HG03045 (cell line): ENCODE measurements at regions not wholly inside any gene's neighbourhood (a gene's known extent, or its start where the extent isn't known, plus 50 kb on each side); places are given as distances from the start of the nearest gene placed in this dataset.
"Not testable (repeated sequence)": the region's sequence is repeated elsewhere in the genome, so short reads cannot be mapped to it uniquely, and the experiment has no call there.

Source experiments
- ATAC-seq: cut with Tn5 transposase; IDR thresholded peaks from one replicate; pipeline ENCODE4 v1.9.1; 2021; ENCODE audit warnings: mild to moderate bottlenecking, moderate library complexity; ENCODE audit not compliant: unreplicated experiment

DNA sequence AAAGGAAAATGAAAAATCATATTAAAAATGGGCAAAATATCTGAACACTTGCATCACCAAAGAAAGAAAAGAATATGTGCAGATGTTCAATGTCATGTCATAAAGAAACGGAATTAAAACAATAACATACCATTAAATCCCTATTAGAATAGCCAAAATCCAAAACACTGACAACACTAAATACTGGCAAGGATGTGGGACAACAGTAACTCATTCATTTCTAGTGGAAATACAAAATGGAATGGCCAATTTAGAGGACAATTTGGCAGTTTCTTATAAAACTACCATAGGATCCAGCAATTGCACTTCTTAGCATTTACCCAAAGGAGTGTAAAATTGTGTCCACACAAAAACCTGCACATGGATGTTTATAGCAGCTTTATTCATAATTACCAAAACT, 542.5 kb upstream of the UBE2E2 start:
- no peak for ATAC-seq

DNA sequence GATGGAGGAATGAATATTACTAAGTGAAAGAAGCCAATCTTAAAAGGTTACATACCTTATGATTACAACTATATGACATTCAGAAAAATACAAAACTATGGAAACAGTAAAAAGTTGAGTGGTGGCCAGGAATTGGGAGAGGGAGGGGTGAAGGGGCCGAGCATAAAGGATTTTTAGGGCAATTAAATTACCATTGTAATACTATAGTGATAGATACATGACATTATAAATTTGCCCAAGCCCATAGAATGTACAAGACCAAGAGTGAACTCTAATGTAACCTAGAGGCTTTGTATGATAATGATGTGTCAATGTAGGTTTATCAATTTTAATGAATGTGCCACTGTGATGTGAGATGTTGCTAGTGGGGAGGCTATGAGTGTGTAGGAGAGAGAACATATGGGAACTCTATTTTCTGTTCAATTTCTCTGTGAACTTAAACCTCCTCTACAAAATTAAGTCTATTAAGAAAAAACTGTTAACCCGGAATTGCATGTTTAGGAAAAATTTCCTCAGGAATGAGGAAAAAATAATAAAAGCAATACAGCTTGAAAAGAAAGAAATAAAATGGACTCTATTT, 541.9 kb upstream of the UBE2E2 start:
- ATAC-seq, result no peak

DNA sequence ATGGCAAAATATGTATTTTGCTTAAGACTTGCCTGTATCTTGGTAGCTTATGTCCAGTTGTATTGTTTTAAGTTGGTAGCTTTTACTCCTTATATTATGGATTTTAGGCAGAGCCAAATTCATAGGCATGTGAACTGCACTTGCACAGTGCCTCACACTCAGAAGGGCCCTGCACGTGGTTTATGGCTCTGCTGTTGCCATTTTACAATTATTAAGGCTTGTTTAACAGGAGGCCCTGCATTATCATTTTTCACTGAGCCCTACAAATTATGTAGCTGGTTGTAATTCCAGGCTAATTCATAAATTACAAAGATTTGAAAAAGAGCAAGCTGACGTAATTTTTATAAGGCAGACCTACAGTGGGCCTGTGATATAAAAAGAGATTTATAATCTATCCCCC, 537.6 kb upstream of the UBE2E2 start:
- ATAC-seq, result no peak

DNA sequence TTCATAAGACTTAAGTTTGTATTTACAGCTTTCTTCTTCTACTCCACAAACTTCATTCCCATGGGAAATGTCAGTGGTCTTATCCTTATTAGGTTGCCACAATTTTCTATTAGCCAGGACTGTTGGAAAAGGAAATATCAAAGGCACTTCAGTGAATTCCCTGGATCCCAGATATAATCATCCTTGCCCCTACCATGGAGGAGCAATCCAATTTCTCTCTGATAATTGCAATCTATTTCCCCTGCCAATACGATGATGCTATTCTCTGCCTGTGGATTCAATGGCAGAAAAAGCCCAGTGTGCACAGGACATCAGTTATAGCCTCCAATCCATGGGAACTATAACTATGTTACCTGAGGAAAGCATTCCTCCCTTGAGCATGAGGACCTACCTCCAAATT, 536.4 kb upstream of the UBE2E2 start:
- no peak for ATAC-seq

DNA sequence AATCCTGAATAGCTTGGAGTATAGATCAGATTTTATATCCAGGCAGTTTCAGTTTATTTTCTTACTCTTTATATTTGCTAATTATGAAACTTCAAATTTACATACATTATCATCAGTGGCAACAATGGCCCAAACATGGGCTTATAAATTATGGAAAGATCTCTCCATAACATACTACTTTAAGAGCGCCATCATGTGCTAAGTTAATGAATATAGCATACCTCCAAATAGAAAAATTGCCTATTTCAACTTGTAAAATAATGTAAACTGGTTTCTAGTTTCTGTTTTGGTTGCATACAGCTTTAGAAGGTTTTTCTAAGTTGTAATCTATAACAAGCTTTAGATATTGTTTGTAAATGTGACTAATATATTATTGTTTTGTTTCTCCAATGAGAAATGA, 531.3 kb upstream of the UBE2E2 start:
- ATAC-seq, result no peak

DNA sequence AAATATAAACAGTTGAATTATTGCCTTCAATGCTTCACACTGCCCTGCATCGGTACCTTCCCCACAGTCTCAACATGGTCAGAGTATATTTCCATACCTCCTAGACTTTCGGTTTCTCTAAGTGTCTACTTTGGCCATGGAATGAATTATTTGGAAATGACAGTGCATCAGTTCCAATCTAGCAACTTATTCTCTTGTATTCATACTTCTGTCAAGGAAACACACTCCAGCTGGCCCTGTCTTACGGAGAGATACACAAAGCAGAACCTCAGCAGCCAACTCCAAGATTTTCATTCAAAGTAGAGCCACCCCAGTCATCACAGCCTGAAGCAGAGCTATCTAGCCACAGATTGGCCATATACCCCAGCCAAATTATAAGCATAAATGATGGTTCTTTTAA, 518.4 kb upstream of the UBE2E2 start:
- ATAC-seq, result no peak

DNA sequence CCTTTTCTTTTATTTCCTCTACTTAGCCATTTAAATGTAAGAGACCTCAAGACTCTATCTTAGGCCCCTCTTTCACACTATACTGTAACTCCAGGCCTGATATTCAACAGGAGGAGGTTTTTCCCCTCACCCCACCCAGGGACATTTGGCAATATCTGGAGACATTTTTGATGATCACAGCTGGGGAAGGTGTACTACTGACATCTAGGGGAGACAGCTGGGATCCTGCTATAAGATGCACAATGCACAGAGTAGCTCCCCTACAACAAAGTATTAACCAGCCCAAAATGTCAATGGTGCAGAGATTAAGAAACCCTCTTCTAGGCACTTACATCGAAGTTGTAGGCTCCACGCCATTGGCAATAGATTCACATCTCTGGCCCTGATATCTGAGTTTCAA, 517.5 kb upstream of the UBE2E2 start:
- ATAC-seq, result no peak

DNA sequence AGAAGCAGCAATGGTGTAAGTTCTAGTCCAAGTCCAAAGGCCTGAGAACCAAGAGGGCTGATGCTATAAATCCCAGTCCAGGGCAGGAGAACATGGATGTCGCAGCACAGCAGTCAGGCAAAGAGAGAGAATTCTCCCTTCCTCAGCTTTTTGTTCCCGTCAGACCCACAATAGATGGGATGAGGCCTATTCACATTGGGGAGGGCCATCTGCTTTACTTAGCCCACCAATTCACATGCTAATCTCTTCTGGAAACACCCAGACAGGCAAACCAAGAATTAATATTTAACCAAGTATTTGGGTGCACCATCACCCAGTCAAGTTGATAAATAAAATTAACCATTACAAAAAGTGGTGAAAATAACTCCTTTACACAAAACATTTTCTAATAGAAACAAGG, 511.7 kb upstream of the UBE2E2 start:
- ATAC-seq, result no peak

DNA sequence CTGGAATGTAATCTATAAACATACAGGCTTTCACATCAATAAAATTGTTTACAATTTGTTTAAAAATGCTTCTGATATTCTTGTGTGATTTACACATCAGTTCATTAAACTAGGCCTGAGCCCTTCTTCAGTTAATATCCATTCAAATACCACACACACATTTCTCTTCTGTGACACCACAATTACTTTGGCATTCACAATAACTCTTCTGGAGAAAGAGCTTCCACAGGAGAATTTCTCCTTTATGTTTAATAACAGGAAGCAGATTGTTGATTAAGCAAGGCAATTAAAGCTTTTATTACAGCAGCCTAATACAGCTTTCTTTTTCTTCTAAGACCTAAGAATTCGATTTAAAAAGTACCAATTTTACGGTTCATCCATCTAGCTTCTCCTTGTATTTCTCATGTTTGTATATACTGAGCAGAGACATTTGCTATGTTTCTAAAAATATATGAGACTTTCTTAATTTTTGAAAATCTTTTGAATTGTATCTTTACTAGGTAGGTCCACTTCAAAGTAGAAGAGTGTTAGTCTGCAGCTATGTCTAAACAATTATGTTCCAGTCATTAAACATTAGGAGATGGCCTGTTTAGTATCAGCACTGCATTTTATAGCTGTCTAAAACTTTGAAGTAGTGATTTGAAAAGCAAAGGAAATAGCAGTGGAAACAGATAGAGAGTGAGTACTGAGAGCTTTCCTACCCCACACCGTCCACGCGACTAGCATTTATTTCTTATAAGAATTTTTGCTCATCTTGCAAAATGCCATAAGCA, 511.1 kb upstream of the UBE2E2 start:
- ATAC-seq, result no peak

DNA sequence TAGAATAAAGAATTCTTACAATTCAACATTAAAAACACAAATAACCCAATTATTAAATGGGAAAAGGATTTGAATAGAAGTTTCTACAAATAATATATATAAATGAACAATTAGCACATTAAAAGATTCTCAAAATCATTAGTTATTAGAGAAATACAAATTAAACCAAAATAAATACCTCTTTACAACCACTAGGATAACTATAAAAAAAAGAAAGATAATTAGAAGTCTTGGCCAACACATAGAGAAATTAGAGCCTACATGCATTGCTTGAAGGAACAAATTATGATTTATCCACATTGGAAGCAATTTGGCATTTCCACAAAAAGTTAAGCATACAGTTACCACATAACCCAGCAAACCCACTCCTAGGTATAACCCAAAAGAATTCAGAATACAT, 502.3 kb upstream of the UBE2E2 start:
- no peak for ATAC-seq

DNA sequence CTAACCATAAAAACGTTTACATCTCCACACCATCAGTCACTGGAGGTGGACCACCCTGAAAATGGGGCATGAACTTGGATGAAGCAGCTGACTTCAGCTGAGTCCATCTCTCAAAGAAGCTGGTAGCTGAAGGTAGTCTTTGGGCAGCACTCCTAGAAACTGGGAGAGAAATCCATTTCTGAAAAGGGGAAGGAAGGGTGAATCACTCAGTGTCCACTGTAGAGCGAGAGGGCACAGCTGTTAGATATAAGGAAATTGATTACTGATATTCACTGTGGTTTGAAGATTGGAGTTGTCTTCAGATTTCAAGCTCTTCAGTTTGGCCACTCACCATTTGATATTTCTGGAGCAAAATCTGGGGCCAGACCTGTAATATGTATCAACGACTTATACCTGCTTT, 499.0 kb upstream of the UBE2E2 start:
- ATAC-seq, result no peak

DNA sequence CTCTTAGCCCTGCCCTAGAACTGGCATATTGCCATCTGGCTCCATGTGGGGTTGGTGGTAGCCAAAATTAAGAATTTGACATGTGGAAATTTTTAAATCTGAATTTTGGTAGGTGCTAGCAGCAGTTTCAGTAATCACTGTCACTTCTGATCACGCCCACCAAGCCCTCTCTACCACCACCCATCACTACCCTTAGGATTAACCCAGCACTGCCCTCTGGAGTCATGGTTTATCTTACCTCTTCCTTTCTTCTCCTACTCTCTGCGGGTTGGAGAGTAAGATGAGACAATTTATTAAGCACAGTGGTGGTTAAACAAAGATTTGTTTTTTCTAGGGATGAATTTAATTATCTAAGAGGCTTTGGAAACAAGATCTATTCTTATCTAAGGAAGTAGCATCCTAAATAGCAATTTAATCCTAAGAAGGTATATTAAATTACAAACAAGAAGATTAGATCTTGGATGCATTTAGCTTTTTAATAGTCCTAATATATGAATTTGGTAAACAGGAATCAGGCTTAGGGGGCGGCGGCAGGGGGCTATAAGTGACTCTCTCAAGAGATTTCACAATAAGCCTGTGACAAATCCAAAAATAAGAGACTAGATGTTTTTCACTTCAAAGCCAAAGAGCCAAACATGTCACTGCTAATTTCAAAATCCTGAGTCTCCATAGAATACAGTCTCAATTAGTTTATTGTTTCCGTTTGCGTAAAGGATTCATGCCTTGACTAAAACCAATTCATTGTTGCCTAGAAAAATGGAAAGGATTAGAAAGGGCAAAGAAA, 498.4 kb upstream of the UBE2E2 start:
- ATAC-seq, result no peak

DNA sequence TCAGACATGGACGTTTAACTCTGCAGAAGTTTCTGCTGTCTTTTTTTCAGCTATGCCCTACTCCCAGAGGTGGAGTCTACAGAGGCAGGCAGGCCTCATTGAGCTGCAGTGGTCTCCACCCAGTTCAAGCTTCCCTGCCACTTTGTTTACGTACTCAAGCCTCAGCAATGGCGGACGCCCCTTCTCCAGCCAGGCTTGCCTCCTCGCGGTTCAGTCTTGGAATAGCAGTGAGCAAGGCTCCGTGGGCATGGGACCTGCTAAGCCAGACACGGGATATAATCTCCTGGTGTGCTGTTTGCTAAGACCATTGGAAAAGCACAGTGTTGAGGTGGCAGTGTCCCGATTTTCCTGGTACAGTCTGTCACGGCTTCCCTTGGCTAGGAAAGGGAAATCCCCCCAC, 496.2 kb upstream of the UBE2E2 start:
- not testable (repeated sequence) for ATAC-seq

DNA sequence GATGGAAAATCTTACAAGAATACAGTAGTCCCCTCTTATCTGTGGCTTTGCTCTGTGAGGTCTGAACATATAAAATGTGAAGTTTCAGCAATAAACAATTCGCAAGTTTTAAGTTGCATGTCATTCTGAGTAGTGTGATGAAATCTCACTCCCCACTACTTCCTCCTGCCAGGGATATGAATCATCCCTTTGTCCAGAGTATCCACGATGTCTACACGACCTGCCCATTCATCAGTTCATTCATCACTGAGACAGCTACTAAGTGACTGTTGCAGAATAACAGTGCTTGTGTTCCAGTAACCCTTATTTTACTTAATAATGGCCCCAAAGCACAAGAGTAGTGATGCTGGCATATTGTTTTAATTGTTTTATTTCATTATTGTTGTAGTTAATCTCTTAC, 489.2 kb upstream of the UBE2E2 start:
- no peak for ATAC-seq

DNA sequence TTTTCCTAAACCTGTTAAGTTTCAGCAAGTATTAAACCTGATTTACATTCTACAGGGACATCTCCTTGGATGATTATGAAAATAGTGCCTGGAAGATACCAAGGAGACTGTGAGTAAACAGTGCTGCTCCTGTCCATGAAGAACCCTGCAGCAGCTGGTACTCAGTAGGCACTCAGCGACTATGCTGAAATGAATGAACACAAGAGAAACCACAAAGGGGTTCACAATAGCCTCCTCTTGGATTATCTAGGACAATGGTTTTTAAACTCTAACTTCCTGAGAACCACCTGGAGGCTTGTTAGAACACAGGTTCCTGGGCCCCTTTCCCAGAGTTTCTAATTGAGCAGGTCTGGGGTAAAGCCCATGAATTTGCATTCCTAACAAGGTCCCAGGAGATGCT, 488.4 kb upstream of the UBE2E2 start:
- ATAC-seq, result no peak

DNA sequence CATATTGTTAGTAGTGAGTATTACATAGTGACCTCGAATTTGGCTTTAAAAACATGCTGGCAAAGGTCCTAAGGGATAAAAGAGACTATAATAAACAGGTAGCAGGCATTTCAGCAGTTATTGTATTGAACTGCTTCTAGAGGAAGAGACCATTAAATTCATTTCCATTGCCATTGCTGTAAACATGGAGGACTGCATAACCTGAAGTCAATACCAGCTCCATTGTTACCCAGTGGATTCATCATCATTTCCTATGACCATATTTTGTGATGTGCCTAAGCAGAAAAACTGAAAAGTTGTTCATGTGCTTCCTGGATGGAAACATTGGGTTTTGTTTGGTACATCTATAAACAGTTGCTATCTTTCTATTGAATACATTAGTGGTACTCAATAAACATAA, 482.5 kb upstream of the UBE2E2 start:
- ATAC-seq, result no peak

DNA sequence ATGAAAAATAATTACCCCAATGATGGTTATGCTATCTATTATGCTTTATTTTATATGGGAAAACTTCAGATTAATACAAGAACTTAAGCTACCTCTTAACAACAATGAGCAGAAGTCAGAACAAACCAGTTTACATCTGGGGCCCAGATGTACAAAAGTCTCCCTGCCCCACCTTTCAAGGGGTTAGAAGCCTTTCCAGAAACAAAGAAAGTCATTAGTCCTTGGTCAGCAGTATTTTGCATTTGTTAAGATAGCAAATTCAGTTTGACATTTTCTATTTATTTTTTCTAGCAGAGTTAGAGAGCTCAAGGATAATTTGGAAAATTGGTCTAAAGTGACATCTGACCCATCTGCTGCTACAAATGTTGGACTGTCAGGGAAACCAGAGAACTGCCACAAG, 478.7 kb upstream of the UBE2E2 start:
- no peak for ATAC-seq

DNA sequence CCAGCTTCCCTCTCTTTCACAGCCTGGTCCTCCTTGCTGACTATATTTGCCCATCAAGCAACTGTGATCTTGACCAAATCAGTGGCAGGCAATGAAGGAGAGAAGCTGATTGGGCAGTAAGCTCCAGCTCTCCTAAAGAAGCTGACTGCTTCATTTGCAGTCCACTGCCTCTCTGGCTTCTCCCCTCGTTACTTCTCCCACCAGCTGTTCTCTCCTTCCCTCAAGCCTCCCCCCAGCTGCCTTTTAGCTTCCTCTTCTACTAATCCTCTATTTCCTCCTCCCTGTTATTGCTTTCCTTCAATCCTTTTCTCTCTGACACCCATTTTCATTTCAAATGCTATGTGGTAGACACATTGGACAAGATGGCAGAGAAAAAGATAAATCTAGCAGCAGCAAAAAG, 474.7 kb upstream of the UBE2E2 start:
- ATAC-seq, result no peak

DNA sequence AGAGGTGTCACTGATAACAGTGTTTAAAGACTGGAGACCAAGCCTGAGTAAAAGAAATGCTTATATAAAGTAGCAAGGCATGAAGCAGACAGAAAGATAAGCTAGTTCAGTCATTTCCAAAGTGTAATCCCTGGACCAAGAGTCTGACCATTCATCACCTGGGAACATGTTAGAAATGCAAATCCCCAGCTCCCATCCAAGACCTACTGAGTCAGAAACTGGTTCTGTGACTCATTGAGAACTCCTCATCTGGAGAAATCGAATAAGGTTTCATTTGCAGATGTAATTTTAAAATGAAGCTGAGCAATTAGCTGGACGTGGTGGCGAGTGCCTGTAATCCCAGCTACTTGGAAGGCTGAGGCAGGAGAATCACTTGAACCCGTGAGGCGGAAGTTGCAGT, 473.9 kb upstream of the UBE2E2 start:
- ATAC-seq, result no peak

DNA sequence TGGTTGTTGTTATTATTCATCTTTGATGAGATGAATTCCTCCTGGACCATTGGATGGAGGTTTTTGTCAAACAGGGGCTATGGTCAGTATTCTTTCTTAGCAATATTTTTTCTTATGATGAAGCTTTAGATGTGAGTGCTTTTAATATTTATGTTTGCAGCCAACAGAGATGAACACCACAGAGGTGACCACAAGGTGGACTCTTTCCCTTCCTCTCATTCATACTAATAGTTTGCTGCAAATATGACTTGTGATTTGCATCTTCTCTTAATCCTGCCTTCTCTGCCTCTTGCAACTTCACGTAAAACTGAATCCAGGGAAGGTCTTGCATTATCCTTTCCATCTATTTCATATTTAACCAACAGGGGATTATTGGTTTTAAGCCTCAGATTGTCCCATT, 473.1 kb upstream of the UBE2E2 start:
- no peak for ATAC-seq

DNA sequence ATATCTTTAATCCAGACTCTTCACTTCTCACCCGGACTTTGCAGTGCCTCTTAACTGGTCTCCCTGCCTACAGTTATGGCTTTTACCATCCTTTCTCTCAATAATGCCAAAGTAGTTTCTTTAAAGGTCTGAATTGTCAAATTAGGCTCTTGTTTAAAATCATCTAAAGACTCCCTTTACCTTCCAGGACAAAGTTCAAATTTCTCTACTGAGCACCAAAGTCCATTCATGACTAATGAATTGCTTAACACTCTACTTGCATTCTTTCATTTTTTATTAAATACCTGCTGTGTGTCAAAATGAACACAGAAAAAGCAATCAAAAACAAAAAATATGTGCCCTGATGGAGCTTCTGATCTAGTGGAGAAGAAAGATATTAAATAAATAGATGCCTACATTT, 472.4 kb upstream of the UBE2E2 start:
- ATAC-seq, result no peak

DNA sequence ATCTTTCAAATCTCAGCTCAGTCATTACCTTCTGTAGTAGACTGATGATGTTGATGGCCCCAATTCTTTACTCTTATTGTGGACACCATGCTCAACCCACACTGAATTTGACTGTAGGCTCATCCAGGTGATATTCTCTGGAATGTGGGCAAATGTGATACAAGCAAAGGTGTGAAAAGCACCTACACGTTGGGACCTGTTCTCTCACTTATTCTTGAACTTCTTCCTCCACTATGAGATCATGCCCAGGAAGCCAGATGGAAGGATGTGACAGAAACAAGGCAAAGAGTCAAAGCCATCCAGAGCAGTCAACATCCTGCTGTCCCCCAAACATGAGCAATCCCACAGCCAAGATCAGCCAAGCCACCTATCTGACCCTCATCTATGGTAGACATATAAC, 471.2 kb upstream of the UBE2E2 start:
- no peak for ATAC-seq
